Lung microvascular endothelial cell (primary cell): ENCODE measurements at regions not wholly inside any gene's neighbourhood (a gene's known extent, or its start where the extent isn't known, plus 50 kb on each side); places are given as distances from the start of the nearest gene placed in this dataset.

Experiments
- DNase-seq, 2 donors: peaks; one replicate each; pipeline versions ENCODE4 v3.0.0 to v3.0.0-alpha.2; 2010; ENCODE audit warnings: low read depth in 2 of 2

DNA sequence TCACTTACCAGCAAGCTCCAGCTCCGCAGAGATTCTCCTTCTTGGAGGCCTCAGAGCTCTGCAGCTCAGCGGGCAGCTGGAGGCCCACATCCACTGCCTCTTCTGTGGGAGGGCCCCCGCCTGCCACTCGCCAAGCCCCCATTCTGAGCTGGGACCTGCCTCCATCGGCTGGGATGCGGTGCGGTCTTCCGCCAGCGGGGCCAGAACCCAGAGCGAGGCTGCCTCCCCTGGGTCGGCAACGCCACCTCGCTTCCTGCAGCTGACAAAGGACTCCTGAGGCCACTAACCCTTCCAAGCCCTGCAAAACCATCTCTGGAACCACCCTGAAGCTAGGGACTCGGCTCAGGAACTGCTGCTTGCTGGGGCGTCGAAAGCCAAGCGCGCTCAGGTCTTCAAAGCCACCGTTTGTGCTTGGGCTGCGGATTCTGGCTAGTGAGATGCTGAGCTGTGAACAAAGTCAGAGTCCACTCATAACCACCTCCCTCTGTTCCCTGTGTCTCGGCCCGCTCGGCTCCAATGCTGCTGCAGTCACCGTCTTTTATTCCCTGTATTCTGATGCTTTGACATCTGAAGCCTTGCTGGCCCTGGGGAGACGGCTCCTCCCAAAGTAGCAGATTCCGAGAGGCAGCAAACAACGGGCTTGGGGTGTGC is 174.3 kb downstream of the ENGASE start:
- DNase-seq = no peak

DNA sequence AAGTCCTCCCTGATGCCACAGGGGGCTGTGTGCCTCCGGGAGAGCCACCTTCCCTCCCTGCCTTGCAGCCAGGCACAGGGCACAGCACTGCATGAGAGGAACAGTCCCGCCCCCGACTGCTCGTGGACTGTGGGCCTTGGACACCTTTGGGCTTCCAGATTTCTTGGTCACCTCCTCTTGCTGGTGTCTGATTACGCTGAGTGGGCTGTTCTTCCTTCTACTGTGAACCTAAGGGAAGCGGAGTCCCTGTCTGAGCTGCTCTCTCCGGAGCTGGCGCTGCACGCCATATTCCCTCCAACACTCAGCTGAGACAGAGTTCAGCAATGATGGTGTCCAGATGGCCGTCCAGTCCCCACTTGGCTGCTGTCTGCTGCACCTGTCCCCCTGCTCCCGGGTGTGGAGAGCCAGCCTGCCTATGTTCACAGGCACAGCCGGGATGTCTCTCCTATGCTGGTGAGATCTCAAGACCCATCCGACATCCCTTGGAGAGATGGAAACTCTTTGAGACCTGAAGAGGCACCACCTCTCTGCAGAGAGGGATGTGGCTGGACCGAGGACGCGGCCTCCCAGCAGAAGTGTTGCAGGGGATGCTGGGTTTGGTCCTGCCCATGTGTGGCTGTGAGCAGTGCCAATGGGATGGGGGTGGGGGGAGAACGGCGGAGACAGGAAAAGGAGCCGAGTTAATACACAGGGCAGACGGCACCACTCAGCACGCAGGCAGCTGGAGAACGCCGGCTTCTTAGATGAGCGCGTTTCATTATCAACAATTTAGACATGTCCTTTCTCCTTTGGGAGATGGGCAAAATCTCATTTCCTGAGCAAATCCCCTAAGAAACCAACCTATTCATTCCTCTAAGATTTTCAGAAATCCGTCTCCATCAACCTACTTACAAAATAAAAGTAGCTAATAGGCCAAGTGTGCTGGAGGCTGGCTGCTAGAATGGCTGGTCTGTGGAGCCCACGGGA is 171.9 kb downstream of the ENGASE start:
- DNase-seq = no peak

DNA sequence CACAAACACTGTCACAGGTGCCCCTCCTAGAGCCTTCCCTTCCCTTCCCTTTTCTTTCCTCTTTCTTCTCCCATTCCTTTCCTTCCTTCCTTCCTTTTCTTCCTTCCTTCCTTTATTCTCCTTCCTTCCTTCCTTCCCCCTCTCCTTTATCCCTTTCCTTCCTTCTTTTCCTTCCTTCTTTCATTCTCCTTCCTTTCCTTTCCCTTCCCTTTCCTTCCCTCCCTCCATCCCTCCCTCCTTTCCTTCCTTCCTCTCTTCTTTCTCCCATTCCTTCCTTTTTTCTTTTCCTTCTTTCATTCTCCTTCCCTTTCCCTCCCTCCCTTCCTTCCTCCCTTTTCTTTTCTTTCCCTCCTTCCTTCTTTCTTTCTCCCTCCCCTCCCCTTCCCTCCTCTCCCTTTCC is 170.0 kb downstream of the ENGASE start:
- no peak for DNase-seq

DNA sequence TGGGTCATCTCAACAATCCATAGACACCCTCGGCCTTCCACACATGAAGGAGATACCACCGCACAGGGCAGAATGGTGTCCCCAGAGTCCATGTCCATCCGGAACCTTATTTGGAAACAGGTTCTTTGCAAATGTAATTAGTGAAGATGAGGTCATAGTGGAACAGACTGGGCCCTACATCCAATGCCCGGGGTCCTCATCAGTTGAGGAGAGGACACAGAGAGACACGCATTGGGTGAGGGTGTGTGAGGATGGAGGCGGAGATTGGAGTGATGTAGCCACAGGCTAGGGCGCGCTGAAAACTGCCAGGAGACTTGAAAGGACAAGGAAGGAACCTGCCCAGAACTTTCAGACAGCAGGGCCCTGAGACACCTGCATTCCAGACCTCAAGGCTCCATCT is 169.4 kb downstream of the ENGASE start:
- no peak for DNase-seq

DNA sequence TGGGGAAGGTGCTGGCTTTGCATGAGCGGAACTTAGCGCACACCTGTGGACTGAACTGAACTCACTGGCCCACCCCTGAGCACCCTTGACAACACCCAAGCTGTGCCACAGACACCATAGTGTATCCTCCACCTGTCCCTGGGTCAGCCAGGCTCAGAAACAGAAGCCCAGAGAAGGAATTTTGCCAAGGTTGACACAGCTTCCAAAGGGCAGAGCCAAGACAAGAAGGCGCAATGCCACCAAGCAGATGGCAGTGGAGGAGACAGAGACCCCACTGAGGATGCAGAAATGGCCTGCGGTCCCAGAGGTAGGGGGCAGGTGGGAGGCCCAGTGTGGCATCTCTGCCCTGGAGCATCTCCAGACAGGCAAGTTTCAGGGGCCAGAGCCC is 169.0 kb downstream of the ENGASE start:
- no peak for DNase-seq

DNA sequence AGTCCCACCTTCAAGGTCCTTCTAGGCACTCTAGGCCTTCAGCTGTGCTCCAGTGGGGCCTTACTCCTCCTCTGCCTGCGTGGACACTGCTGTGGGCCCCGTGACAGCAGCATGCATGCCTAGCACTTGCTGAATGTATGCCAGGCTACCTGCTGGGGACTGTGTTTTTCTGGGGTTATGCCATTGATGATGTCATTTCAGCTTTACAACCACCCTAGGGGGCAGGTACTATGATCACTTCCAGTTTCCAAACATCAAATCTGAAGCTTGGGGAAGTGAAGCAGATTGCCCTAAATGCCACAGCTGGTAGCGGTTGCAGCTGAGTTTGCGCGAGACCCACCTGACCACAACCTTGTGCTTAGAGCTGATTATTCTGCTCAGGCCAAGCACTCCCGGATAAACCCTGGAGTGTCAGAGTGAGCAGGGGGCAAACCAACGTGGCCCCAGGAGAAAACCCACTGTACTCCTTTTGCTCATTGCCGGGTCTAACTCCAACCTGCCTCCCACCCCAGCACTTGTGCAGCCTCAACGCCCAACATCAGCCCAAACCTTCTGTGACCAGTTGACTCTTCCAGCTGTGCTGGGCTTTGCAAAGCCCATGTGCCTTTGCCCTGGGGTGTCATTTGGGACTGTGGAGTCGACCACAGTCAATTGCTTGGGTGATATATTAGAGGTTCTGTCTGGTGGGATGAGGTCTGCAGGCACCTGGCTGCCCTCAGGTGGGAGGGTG is 168.4 kb downstream of the ENGASE start:
- no peak for DNase-seq

DNA sequence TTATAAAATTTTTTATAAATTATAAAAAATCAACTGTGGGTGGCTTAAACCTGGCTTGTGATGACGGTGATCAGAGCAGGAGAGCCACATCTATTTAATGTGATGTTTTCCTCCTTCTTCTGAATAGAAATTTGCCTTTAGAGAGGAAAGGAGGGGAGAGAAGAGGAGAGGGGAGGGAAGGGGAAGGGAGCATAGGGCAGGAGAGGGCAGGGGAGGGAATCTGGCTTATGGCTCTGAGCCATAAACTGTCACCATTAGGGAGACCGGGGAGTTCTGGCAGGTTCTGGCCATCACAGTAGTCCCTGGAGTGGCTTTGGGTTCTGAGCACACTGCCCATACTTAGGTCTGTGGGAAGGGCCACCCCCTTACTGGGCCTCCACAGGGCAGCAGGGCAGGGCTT is 167.8 kb downstream of the ENGASE start:
- DNase-seq = no peak

DNA sequence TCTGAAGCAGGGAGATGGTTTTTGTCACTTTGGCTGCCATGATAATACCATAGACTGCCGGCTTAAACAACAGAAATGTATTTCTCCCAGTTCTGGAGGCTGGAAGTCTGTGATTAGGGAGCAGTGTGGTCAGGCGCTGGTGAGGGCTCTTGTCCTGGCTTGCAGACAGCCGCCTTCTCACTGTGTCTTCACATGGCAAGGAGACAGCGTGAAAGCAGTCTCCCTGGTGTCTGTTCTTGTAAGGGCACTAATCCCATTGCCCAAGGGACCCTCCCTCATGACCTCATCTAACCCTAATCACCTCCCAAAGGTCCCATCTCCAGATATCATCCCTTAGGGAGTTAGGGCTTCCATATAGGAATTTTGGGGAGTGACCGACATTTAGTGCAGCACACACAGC is 167.0 kb downstream of the ENGASE start:
- DNase-seq = no peak

DNA sequence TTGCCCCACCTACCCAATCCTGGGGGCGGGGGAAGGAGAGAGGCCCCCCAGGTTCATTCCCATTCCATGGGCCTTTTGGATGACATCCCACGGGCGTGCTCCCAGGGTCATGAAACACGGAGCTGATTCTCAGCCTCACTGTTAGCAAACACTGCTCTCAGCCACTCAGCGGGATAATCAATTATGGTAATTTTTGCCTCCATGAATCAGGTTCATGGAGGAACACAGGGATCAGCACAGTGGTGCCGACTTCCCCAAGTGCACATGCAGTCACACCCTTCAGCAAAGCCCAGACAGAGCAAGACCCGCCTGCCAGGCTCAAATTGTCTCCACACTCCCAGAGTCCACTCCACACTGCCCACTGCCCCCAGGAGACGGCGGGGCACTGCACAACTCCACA is 164.6 kb downstream of the ENGASE start:
- no peak for DNase-seq

DNA sequence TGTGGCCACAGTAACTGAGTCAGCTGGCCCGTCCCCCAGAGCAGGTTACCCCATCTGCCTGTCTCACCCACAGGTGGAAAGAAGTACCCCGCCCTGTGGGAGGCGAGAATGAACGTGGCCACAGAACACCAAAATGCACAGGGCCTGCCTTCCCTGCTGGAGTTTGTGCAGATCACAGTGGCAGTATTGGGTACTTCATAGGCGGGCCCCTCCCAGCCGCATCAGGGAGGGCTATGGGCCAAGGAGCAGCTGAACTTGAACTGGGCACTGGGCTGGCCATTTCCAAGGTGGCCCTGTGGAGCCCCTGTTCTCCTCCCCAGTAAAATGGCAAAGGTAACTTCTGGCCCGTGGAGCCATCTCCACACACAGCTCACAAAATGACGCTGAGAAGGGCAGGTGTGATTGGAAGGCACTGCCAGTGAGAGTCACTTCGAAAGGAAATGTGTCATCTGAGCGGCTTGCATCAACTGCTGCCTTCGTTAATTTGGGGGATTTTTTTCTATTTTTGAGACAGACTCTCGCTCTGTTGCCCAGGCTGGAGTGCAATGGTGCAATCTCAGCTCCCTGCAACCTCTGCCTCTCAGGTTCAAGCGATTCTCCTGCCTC is 162.9 kb downstream of the ENGASE start:
- DNase-seq = no peak

DNA sequence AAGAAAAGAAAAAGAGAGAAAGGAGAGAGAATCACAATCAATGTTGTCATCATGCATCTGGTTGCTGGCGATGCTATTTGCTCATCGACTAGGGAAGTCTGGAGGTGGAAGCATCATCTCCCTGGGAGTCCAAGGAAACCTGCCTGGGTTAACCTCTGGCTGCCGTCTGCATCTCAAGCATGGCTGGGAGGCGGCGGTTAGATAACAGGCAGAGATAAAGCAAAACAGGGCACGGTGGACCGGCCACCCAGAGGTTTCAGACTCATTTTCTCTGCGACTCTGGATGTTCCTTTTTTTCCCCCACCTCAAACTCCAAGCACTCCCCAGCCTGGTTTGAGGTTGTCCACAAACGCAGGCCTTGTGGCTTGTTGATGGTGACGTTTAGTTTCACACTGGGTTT is 161.2 kb downstream of the ENGASE start:
- DNase-seq = no peak

DNA sequence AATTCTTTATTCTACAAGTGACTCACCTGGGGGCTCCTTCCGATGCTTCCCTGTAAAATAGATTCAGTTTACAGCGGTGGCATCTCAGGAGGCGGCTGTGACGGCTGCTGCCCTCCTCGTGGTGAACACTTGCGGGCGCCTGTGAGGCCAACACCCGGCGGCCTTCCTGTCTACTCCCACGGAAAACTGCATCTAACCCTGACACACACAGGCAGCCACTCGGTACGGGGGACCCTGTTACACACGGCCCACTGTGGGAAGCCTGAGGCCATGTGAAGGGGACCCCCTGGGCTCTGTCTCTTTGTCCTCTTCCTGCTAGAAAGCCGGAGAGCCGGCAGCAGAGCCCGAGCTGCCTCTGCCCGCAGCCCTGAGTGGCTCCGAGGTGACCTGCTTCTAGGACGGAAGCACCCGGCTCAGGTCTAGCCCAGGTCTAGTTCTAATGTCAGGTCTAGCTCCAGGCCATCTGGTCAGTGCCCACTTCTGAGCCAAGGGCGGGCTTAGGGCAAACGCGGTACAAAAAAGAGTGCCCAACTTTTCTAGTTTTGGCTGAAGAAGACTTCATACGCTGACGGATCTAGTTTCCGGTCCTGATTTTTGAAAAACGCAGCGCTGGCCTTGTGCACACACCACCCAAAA is 159.4 kb downstream of the ENGASE start:
- no peak for DNase-seq

DNA sequence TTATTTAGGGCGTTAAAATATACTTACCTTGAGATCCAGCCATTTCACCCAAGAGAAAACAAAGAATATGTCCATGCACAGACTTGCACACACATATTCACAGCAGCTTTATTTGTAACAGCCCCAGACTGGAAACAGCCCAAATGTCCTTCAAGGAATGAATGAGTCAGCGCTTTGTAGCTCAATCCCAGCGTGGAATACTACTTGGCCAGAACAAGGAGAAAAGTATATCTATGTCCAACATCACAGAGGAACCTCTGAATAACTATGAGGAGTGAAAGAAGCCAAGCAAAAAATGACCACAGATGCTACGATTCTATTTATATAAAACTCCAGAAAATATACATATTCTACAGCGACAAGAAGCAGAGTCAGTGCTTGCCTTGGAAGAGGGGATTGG is 158.3 kb downstream of the ENGASE start:
- no peak for DNase-seq

DNA sequence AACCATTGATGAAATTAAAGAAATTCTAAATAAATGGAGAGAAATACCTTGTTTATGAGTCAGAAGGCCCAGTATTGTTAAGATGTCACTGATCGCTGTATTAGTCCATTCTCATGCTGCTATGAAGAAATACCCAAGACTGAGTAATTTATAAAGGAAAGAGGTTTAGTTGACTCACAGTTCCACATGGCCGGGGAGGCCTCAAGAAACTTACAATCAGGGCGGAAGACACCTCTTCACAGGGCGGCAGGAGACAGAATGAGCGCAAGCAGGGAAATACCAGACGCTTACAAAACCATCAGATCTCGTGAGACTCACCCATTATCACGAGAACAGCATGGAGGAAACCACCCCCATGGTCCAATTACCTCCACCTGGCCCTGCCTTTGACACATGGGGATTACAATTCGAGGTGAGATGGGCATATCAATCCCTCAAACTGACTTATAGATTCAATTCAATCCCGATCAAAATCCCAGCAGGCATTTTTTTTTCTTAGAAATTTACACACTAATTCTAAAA is 157.2 kb downstream of the ENGASE start:
- no peak for DNase-seq

DNA sequence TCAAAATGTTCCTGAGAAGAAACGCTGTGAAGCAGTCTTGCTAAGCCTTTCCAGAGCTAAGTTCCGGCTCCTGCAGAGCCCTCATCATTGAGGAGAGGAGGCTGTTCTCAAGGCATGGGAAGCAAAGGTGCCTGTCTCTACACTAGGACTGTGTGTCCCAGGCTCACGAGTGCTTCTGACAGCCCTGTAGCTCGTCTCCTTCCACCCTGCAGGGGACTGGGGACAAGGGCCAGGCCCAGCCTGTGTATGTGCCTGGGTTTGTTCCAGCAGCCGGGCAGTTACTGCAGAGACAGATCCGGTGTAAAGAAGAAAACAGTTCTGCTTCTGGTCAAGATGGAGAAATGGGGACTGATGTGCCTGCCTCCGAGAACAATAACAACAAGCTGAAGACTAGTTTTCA is 156.0 kb downstream of the ENGASE start:
- no peak for DNase-seq

DNA sequence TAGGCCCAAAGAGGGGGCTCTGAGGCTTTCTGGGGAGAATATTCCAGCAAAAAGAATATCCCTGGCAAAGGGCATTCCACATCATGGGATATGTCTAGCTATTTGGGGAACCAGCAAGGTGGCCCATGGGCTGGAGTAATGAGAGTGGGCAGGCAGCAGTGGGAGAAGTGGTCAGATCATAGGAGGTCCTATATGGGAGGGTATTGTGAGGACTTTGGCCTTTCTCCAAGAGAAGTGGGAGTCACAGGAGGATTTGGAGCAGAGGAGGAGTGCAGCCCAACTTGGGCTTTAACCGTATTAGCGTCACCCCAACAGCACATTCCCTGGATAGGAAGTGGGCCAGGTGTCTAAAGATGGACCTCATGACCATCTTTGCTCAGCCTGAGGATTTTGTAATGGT is 151.4 kb downstream of the ENGASE start:
- no peak for DNase-seq

DNA sequence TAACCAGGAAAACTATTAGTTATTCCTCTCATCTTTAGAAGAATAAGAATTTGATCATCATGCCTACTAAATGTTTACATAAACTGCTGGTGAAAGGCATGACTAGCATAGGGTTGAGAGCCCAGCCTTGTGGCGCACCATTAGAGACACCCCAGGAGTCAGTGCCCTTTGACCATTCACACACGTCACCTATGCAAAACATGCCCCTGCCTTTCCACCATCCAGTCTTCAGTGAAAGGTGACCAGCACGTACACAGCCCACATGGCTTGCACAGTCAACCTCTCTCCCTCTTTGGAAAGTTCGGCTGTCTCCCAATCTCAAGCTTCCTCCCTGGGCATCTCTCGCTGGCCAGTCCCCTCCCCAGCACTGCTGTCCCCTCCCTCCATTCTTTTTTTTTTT is 150.3 kb downstream of the ENGASE start:
- DNase-seq = no peak

DNA sequence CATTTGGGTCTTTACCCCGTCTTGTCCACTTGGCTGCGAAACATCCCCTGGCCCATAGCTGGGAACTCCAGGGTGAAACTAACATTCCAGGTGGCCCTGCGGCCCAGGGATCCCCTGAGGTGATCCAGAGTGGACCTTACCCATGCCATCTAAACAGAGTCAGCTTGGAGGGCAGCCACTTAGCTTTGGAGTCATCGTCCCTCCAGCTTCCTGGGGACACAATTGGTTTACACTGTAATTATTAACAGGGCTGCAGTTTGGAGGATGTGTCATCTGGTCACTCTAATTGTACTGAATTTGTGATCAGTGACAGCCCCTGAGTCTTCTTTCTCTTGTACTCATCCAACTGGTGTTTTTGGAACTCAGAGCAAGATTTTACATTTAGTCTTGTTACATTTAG is 149.9 kb downstream of the ENGASE start:
- no peak for DNase-seq

DNA sequence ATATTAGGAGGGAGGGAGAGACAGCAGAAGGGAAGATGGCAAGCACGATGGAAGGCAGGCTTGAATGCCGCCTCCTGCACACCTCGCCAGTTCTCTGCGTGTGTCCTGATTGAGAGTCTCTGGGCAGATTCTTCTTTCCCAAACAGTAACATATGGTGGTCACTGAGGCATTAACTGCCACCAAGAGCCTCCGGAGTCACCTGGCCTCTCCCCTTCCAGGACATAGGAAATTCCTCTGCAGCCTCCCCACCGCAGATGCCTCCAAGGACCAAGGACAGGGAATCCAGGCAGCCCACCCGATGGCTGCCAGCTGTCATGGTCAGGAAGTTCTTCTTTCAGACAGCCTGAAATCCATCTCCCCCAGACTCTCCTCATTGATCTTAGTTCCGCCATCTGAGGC is 149.3 kb downstream of the ENGASE start:
- no peak for DNase-seq

DNA sequence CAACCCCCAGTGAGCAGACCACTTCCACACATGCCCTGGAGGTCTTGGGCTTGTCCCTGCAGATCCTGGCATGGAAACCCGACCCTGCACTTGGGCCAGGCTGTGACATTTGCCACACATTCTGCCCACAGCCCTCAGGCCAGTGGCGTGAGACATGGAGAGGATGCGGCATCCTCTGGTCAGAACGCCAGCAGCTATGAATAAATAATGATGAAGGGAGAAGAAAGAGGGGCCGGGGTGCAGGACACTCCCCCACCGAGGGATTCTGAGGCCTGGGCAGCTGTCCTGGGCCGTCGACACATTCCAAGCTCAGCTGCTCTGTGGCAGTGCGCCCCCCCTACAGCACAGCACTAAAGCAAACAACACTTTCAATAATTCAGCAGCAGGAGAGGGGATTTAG is 148.8 kb downstream of the ENGASE start:
- DNase-seq = no peak

DNA sequence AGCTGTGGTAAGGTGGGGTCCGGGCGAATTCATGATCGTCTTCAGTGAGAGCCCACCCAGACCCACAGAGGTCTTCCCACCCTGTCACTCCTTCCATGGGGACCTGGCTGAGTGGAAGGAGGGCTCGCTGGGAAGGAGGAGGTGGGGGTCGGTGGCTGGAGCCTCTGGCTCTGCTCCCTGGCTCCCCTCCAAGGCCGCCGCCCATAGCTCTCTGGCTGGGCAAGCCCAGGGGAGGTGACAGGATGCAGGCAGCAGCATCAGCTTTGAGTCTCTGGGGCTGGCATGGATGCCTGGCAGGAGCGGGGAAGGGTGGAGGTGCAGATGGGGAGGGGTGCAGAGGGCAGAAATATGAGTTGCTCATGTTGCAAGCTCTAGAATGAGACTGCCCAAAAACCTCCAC is 147.0 kb downstream of the ENGASE start:
- DNase-seq = no peak
